OCI-LY1 (cell line): ENCODE measurements at regions not wholly inside any gene's neighbourhood (a gene's known extent, or its start where the extent isn't known, plus 50 kb on each side); places are given as distances from the start of the nearest gene placed in this dataset.

Source experiments
- H2AFZ ChIP-seq: fragments of 200-600 bp; sonication (generic), shearing (Covaris generic); 2 replicates; pipeline ENCODE4 v1.6.0; 2014; ENCODE audit warnings: antibody characterized with exemption, mild to moderate bottlenecking, low read length
- H3F3A ChIP-seq: fragments of 200-600 bp; sonication (generic), shearing (Covaris generic); 2 replicates; pipeline ENCODE4 v1.6.0; 2014; ENCODE audit warnings: mild to moderate bottlenecking, antibody characterized with exemption, low read length, moderate library complexity; ENCODE audit not compliant: insufficient read depth
- H3K27ac ChIP-seq: fragments of 200-600 bp; sonication (generic); 2 replicates; pipeline ENCODE4 v1.5.1; 2014; ENCODE audit warnings: low read length, mixed run types, mild to moderate bottlenecking, low read depth; ENCODE audit not compliant: poor library complexity, severe bottlenecking
- H3K27me3 ChIP-seq: fragments of 200-600 bp; sonication (generic); 2 replicates; pipeline ENCODE4 v1.6.0; 2014; ENCODE audit warnings: antibody characterized with exemption, mild to moderate bottlenecking, low read length, moderate library complexity; ENCODE audit not compliant: insufficient read depth
- H3K36me3 ChIP-seq: fragments of 200-600 bp; sonication (generic); 2 replicates; pipeline ENCODE4 v1.6.1; 2014; ENCODE audit warnings: mild to moderate bottlenecking, antibody characterized with exemption, low read length, moderate library complexity, mixed read lengths; ENCODE audit not compliant: insufficient read depth
- H3K4me1 ChIP-seq: fragments of 200-600 bp; sonication (generic); 2 replicates; pipeline ENCODE4 v1.5.1; 2014; ENCODE audit warnings: mild to moderate bottlenecking, low read length, moderate library complexity; ENCODE audit not compliant: insufficient read depth, severe bottlenecking
- H3K4me2 ChIP-seq: fragments of 200-600 bp; sonication (generic), shearing (Covaris generic); 2 replicates; pipeline ENCODE4 v1.6.1; 2014; ENCODE audit warnings: low read length
- H3K4me3 ChIP-seq: fragments of 200-600 bp; sonication (generic); 2 replicates; pipeline ENCODE4 v1.5.1; 2014; ENCODE audit warnings: low read length, low read depth, mild to moderate bottlenecking, mixed read lengths; ENCODE audit not compliant: poor library complexity, severe bottlenecking
- H3K79me2 ChIP-seq: fragments of 200-600 bp; shearing (Covaris generic); 2 replicates; pipeline ENCODE4 v1.6.1; 2016; ENCODE audit warnings: mixed run types, low read length, mixed read lengths; ENCODE audit not compliant: insufficient read depth
- H3K9ac ChIP-seq: fragments of 200-600 bp; sonication (generic), shearing (Covaris generic); 2 replicates; pipeline ENCODE4 v1.6.1; 2014; ENCODE audit warnings: mild to moderate bottlenecking, low read length, mixed read lengths
- H3K9me2 ChIP-seq: fragments of 200-600 bp; sonication (generic), shearing (Covaris generic); 2 replicates; pipeline ENCODE4 v1.6.1; 2014; ENCODE audit warnings: low read depth, mild to moderate bottlenecking, low read length, mixed read lengths
- H3K9me3 ChIP-seq: fragments of 200-600 bp; shearing (Covaris generic); 2 replicates; pipeline ENCODE4 v1.6.1; 2014; ENCODE audit warnings: low read length, mixed read lengths
- H4K20me1 ChIP-seq: fragments of 200-600 bp; sonication (generic), shearing (Covaris generic); 2 replicates; pipeline ENCODE4 v1.6.0; 2016; ENCODE audit warnings: mild to moderate bottlenecking, low read length; ENCODE audit not compliant: insufficient read depth
- EZH2 ChIP-seq: fragments of 200-600 bp; sonication (generic), shearing (Covaris generic); IDR thresholded peaks from 2 replicates; pipeline ENCODE4 v1.8.0; 2017; ENCODE audit warnings: borderline replicate concordance, mixed run types, mild to moderate bottlenecking, antibody characterized with exemption, low read length, moderate library complexity, mixed read lengths
- TF ChIP-seq, protein P1 (sequence below): fragments of 200-600 bp; sonication (generic), shearing (Covaris generic); IDR thresholded peaks from 2 replicates; pipeline ENCODE4 v1.5.1; 2017; ENCODE audit warnings: mild to moderate bottlenecking, antibody characterized with exemption, low read length, moderate library complexity, mixed read lengths

DNA sequence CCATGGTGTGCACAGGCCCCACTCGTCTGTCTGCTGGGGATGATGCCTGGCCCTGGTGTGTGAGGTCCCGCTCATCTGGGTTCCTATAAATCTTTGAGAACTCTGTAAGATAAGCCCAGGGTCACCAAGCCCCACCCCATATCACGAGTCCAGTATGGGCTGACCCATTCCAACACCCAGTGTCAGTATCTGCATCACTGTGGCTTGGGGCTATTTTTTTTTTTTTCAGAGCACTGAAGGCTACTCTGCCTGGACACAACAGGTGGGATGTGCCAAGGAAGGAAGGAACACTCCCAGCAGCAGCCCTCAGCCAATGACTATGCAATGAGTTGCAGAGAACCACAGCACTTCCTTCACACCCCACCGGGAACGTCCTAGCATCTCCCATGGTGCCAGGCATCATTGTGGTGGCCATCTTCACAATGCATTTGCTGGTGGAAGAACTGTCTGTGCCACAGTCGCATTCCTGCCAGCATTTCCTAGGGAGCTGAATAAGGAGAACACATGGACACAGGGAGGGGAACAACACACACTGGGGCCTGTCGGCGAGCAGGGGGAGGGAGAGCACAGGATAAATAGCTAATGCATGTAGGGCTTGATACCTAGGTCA lies 83.1 kb upstream of the TSHZ3 start:
- Histone ChIP-seq H3K9me2 (no peaks in the 10 kb centered on the region), H3K79me2 (no peaks in the 10 kb centered on the region), H3K9ac (no peak overlapping the region), H3K27me3 (no peaks in the 10 kb centered on the region), H3F3A (no peaks in the 10 kb centered on the region), H2AFZ (no peak overlapping the region), H3K4me1 (no peaks in the 10 kb centered on the region), H4K20me1 (no peaks in the 10 kb centered on the region), H3K36me3 (no peaks in the 10 kb centered on the region), H3K27ac (no peak overlapping the region), H3K9me3 (no peaks in the 10 kb centered on the region), H3K4me3 (no peak overlapping the region), H3K4me2 (no peak overlapping the region)
- TF ChIP-seq, protein P1, sequence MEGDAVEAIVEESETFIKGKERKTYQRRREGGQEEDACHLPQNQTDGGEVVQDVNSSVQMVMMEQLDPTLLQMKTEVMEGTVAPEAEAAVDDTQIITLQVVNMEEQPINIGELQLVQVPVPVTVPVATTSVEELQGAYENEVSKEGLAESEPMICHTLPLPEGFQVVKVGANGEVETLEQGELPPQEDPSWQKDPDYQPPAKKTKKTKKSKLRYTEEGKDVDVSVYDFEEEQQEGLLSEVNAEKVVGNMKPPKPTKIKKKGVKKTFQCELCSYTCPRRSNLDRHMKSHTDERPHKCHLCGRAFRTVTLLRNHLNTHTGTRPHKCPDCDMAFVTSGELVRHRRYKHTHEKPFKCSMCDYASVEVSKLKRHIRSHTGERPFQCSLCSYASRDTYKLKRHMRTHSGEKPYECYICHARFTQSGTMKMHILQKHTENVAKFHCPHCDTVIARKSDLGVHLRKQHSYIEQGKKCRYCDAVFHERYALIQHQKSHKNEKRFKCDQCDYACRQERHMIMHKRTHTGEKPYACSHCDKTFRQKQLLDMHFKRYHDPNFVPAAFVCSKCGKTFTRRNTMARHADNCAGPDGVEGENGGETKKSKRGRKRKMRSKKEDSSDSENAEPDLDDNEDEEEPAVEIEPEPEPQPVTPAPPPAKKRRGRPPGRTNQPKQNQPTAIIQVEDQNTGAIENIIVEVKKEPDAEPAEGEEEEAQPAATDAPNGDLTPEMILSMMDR = no peak
- no peak for TF ChIP-seq EZH2

DNA sequence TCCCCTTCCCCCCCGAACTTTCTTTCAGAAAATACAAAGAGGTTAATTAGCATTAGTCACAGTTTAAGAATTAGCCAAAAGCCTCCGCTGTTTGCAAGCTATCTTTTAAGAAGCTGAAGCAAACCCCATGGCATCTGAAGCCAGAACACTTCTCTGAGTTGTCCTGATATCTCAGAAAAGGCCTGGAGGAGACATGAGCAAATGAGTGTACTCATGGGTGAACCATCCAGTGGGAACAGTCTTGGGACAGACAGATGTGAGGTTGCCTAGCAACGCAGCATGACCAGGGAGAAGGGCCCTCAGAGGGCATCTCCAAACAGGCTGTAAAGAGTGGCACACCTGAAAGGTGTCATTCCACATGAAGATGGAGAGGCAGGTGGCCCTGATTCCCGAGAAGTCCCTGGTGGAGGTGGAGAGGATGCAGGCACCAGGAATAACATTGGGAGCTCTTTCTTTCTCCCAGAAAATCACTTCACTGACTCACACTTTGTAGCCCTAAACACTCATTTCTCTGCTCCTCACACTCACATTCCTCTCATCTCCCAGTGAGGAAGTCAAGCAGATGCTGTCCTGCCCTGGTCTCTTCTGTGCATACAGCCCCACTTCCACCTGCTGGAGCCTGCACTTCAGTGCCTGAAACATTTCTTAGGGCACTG lies 87.0 kb upstream of the TSHZ3 start:
- H3K4me1 ChIP-seq = no peaks in the 10 kb centered on the region
- TF ChIP-seq EZH2 = no peak
- TF ChIP-seq, protein P1 = no peak
- H3K27me3 ChIP-seq = no peaks in the 10 kb centered on the region
- H2AFZ ChIP-seq = no peak overlapping the region
- H3K36me3 ChIP-seq = no peaks in the 10 kb centered on the region
- H3K9ac ChIP-seq = no peak overlapping the region
- no peaks in the 10 kb centered on the region for H3K9me3 ChIP-seq
- no peaks in the 10 kb centered on the region for H3K79me2 ChIP-seq
- H3F3A ChIP-seq = no peaks in the 10 kb centered on the region
- no peaks in the 10 kb centered on the region for H4K20me1 ChIP-seq
- no peaks in the 10 kb centered on the region for H3K9me2 ChIP-seq
- H3K4me3 ChIP-seq = no peak overlapping the region
- no peak overlapping the region for H3K27ac ChIP-seq
- H3K4me2 ChIP-seq = no peak overlapping the region

DNA sequence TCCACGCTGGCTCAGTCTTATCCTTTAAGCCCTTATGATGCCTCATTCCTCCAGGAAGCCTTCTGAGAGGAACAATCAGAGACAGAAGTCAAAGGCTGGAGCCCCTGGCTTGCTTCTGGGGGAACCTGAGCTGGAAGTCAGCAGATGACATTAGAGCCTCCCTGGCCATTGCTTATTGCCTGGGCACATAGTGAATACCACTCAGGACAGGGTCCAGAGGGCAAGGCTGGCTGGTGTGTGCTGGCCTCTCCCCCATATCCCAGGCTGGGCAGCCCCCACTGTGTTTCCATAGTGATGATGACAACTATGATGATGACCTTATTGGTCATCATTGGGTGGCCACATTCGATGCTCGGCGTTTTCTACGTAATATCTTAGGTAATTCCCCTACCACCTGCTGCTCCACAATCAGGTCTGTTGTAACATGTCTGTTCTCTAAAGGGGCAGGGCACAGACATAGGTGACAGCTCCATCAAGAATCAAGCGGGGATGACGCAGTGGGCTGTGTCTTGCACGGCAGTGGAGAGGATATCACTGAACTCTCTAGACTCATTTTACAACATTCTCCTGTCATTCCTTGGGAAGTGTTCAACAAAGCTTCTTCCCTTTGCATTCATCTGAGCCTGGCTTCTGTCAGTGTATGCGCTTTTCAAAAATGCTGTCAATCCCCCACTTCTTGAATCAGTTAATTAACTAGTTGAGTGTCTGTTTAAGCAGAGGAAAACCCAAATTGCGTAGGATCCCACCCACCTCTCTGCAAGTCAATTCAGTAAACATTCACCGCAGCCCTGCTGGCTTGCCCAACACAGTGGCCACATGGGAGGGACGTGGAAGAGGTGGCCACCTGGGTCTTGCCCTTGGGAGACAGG lies 89.4 kb upstream of the TSHZ3 start:
- Histone ChIP-seq H3K4me3 (no peak overlapping the region), H3K9me2 (no peaks in the 10 kb centered on the region), H3K4me2 (no peak overlapping the region), H2AFZ (no peak overlapping the region), H3K4me1 (no peaks in the 10 kb centered on the region), H3F3A (no peaks in the 10 kb centered on the region), H3K79me2 (no peaks in the 10 kb centered on the region), H4K20me1 (no peaks in the 10 kb centered on the region), H3K9me3 (no peaks in the 10 kb centered on the region), H3K27ac (no peak overlapping the region), H3K27me3 (no peaks in the 10 kb centered on the region), H3K36me3 (no peaks in the 10 kb centered on the region), H3K9ac (no peak overlapping the region)
- TF ChIP-seq EZH2 = no peak
- TF ChIP-seq, protein P1 = no peak
